Stimulated activated effector memory CD8-positive, alpha-beta T cell treated with anti-CD3 and anti-CD28 coated beads, Interleukin-12 subunit alpha, Interleukin-12 subunit beta, amount 100 ng/mL, for 72 hours (primary cell): ENCODE measurements at regions not wholly inside any gene's neighbourhood (a gene's known extent, or its start where the extent isn't known, plus 50 kb on each side); places are given as distances from the start of the nearest gene placed in this dataset.

Experiments used
- ATAC-seq: fragments of 150-1000 bp; cut with Tn5 transposase; 2 replicates; pipeline ENCODE4 v1.10.0; 2021
- DNase-seq, 2 donors: peaks; one replicate each; pipeline ENCODE4 v3.0.0; 2021 to 2022; ENCODE audit warnings: low spot score in 2 of 2
- H3K27ac Mint-ChIP-seq: one replicate; pipeline ENCODE4 v1.8.0; 2022; ENCODE audit warnings: mild to moderate bottlenecking, mixed read lengths
- H3K36me3 Mint-ChIP-seq: one replicate; pipeline ENCODE4 v1.8.0; 2022; ENCODE audit warnings: mild to moderate bottlenecking, mixed read lengths
- H3K4me1 Mint-ChIP-seq: one replicate; pipeline ENCODE4 v1.8.0; 2022; ENCODE audit warnings: mixed read lengths
- H3K4me3 Mint-ChIP-seq: one replicate; pipeline ENCODE4 v1.8.0; 2022; ENCODE audit warnings: mild to moderate bottlenecking, mixed read lengths
- H3K9me3 Mint-ChIP-seq: one replicate; pipeline ENCODE4 v1.8.0; 2022; ENCODE audit warnings: mixed read lengths

GRCh38 chr14:39957290-39957689 lies 525.1 kb upstream of the FBXO33 start:
- Mint-ChIP-seq H3K4me3 (no peak overlapping the region), H3K4me1 (no peaks in the 10 kb centered on the region), H3K36me3 (no peaks in the 10 kb centered on the region), H3K9me3 (peaks cover 14% of the 10 kb centered on the region), H3K27ac (no peak overlapping the region)
- no peak for DNase-seq
- ATAC-seq: no peak

GRCh38 chr14:39956372-39956771 lies 524.1 kb upstream of the FBXO33 start:
- Mint-ChIP-seq H3K4me3 (no peak overlapping the region), H3K4me1 (no peaks in the 10 kb centered on the region), H3K27ac (no peak overlapping the region), H3K36me3 (no peaks in the 10 kb centered on the region), H3K9me3 (peaks cover 9% of the 10 kb centered on the region)
- ATAC-seq (no peak), DNase-seq (no peak)

- Mint-ChIP-seq H3K36me3 (no peaks in the 10 kb centered on the region), H3K27ac (no peak overlapping the region), H3K4me1 (no peaks in the 10 kb centered on the region), H3K9me3 (peaks cover 10% of the 10 kb centered on the region), H3K4me3 (no peak overlapping the region)
- ATAC-seq (no peak), DNase-seq (no peak)
These were observed 516.0 kb upstream of the FBXO33 start for GRCh38 chr14:39948235-39948634.

- Mint-ChIP-seq H3K4me3 (no peak overlapping the region), H3K27ac (no peak overlapping the region), H3K9me3 (peaks cover 10% of the 10 kb centered on the region), H3K36me3 (no peaks in the 10 kb centered on the region), H3K4me1 (no peaks in the 10 kb centered on the region)
- ATAC-seq: no peak
- DNase-seq: no peak
These were observed 514.6 kb upstream of the FBXO33 start for GRCh38 chr14:39946807-39947206.

- peaks cover 5% of the 10 kb centered on the region for H3K36me3 Mint-ChIP-seq
- no peak overlapping the region for H3K27ac Mint-ChIP-seq
- H3K4me3 Mint-ChIP-seq: no peak overlapping the region
- DNase-seq (no peak), ATAC-seq (no peak)
- H3K4me1 Mint-ChIP-seq: no peaks in the 10 kb centered on the region
- H3K9me3 Mint-ChIP-seq: peaks cover 2% of the 10 kb centered on the region
These were observed 506.8 kb upstream of the FBXO33 start for GRCh38 chr14:39939023-39939422.

GRCh38 chr14:39912192-39913100 lies 480.2 kb upstream of the FBXO33 start:
- Mint-ChIP-seq H3K36me3 (no peaks in the 10 kb centered on the region), H3K4me3 (no peak overlapping the region), H3K27ac (no peak overlapping the region), H3K4me1 (no peaks in the 10 kb centered on the region), H3K9me3 (no peaks in the 10 kb centered on the region)
- DNase-seq: no peak
- ATAC-seq: peak; percentile 55

- Mint-ChIP-seq H3K4me1 (no peaks in the 10 kb centered on the region), H3K9me3 (peaks cover 7% of the 10 kb centered on the region), H3K36me3 (no peaks in the 10 kb centered on the region), H3K4me3 (no peak overlapping the region), H3K27ac (no peak overlapping the region)
- no peak for ATAC-seq
- no peak for DNase-seq
These were observed 465.4 kb upstream of the FBXO33 start for GRCh38 chr14:39897657-39898056.

- Mint-ChIP-seq H3K4me1 (no peaks in the 10 kb centered on the region), H3K27ac (no peak overlapping the region), H3K4me3 (no peak overlapping the region), H3K9me3 (peaks cover 8% of the 10 kb centered on the region), H3K36me3 (no peaks in the 10 kb centered on the region)
- ATAC-seq: no peak
- DNase-seq: no peak
These were observed 457.8 kb upstream of the FBXO33 start for GRCh38 chr14:39890026-39890425.

- Mint-ChIP-seq H3K9me3 (peaks cover 2% of the 10 kb centered on the region), H3K4me3 (no peak overlapping the region), H3K36me3 (no peaks in the 10 kb centered on the region), H3K4me1 (no peaks in the 10 kb centered on the region), H3K27ac (no peak overlapping the region)
- no peak for DNase-seq
- ATAC-seq: no peak
These were observed 451.9 kb upstream of the FBXO33 start for GRCh38 chr14:39884091-39884490.

DNA sequence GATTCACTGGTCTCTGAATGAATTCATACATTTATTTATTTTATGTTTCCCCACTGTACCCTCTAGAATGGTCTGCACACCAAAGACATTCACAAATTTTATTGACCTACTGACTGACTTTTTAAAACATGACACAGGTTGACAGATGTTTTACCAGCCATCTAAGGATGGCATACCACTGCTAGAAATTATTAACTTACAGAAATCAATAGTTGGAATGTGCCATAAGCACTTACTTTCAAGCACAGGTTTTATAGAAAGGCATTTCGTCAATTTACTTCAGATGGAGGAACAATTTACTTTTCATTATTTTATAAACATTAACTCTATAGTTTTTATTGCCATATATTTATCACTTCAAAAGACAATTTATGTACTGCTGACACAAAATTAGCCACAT lies 448.7 kb upstream of the FBXO33 start:
- ATAC-seq: no peak
- DNase-seq: no peak
- Mint-ChIP-seq H3K4me3 (no peak overlapping the region), H3K9me3 (peaks cover 2% of the 10 kb centered on the region), H3K27ac (no peak overlapping the region), H3K4me1 (no peaks in the 10 kb centered on the region), H3K36me3 (no peaks in the 10 kb centered on the region)

- no peak for DNase-seq
- ATAC-seq: no peak
- H3K4me3 Mint-ChIP-seq: no peak overlapping the region
These were observed 448.0 kb upstream of the FBXO33 start for GRCh38 chr14:39880106-39880695.

GRCh38 chr14:39877577-39878190 lies 445.5 kb upstream of the FBXO33 start:
- peaks cover 5% of the 10 kb centered on the region for H3K9me3 Mint-ChIP-seq
- no peaks in the 10 kb centered on the region for H3K4me1 Mint-ChIP-seq
- ATAC-seq: no peak
- H3K36me3 Mint-ChIP-seq: no peaks in the 10 kb centered on the region
- DNase-seq: no peak
- no peak overlapping the region for H3K27ac Mint-ChIP-seq
- H3K4me3 Mint-ChIP-seq: no peak overlapping the region

More at GRCh38 chr14:39880106-39880695, 448.0 kb upstream of the FBXO33 start:
- no peaks in the 10 kb centered on the region for H3K4me1 Mint-ChIP-seq
- no peaks in the 10 kb centered on the region for H3K36me3 Mint-ChIP-seq
- H3K9me3 Mint-ChIP-seq: peaks cover 7% of the 10 kb centered on the region
- H3K27ac Mint-ChIP-seq: no peak overlapping the region

- peaks cover 5% of the 10 kb centered on the region for H3K9me3 Mint-ChIP-seq
- no peaks in the 10 kb centered on the region for H3K4me1 Mint-ChIP-seq
- DNase-seq (no peak), ATAC-seq (peak; percentile 11)
- no peak overlapping the region for H3K4me3 Mint-ChIP-seq
- no peaks in the 10 kb centered on the region for H3K36me3 Mint-ChIP-seq
- H3K27ac Mint-ChIP-seq: no peak overlapping the region
These were observed 444.7 kb upstream of the FBXO33 start for GRCh38 chr14:39876916-39877315.

GRCh38 chr14:39875028-39875427 lies 442.8 kb upstream of the FBXO33 start:
- Mint-ChIP-seq H3K36me3 (no peaks in the 10 kb centered on the region), H3K4me3 (no peak overlapping the region), H3K4me1 (no peaks in the 10 kb centered on the region), H3K9me3 (peaks cover 5% of the 10 kb centered on the region), H3K27ac (no peak overlapping the region)
- DNase-seq (no peak), ATAC-seq (no peak)

DNA sequence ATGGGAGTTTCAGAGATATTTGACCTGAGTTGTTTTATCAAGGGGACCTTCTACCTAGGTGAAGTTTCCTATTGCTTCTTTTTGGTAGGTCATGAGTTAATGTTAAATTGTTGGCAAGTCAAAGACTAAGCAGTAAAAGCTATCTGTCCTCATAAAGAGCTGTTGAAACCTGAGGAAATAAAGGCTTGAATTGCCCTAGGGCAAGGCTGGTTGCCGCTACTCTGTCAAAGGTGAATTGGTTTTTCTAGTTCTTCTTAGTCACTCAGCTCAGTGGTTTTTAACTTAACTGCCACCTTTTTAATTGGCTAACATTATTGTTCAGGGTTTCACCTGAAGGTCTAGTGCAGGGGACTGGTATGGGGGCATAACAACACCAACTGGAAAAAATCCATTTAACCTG lies 441.6 kb upstream of the FBXO33 start:
- H3K27ac Mint-ChIP-seq: no peak overlapping the region
- no peak for DNase-seq
- H3K4me1 Mint-ChIP-seq: no peaks in the 10 kb centered on the region
- peaks cover 5% of the 10 kb centered on the region for H3K9me3 Mint-ChIP-seq
- no peak overlapping the region for H3K4me3 Mint-ChIP-seq
- no peaks in the 10 kb centered on the region for H3K36me3 Mint-ChIP-seq
- ATAC-seq: no peak

GRCh38 chr14:39868949-39869348 lies 436.7 kb upstream of the FBXO33 start:
- ATAC-seq (no peak), DNase-seq (no peak)
- H3K27ac Mint-ChIP-seq: no peak overlapping the region
- H3K4me3 Mint-ChIP-seq: no peak overlapping the region
- H3K9me3 Mint-ChIP-seq: no peaks in the 10 kb centered on the region
- no peaks in the 10 kb centered on the region for H3K4me1 Mint-ChIP-seq
- H3K36me3 Mint-ChIP-seq: no peaks in the 10 kb centered on the region
